Hepatocyte (in vitro differentiated cells): ENCODE measurements at regions not wholly inside any gene's neighbourhood (a gene's known extent, or its start where the extent isn't known, plus 50 kb on each side); places are given as distances from the start of the nearest gene placed in this dataset.

ENCODE experiments used
- EZH2 ChIP-seq: fragments of 200-600 bp; sonication (generic); IDR thresholded peaks from 2 replicates; pipeline ENCODE4 v1.6.1; 2016; ENCODE audit warnings: antibody characterized with exemption, mild to moderate bottlenecking, borderline replicate concordance
- TF ChIP-seq, protein P1 (sequence below): fragments of 200-600 bp; sonication (generic); IDR thresholded peaks from 2 replicates; pipeline ENCODE4 v1.5.1; 2016; ENCODE audit warnings: antibody characterized with exemption, mild to moderate bottlenecking; ENCODE audit not compliant: poor library complexity

DNA sequence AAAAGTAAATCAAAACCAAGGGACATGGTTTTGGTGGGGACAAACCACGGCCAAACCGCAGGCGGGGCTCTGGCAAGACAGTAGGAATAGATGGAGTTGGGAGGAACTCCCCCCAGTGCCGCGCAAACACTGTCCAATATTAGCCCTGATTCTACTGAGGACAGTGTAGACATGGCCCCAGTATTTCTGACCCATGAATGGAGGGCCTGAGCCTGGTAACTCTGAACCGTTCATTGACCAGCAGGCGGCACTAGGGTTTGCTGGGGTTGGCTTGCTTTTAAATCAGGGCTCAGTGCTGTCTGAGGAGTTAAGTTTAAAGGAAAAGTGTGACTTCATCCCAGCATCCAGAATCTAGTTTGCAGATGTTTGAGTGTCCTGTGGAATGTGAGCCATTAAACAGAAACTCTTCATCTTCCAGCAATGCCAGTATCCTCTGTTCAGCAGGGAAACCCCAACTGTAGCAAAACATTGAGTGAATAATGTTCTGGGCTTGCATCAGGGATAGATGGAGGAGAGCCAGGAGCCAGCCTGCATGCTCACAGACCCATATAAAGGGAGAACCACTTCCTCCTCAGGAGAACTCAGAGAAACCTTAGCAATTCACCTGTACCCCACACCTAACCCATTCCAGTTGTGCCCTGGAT is 147.4 kb upstream of the PRSS58 start:
- no peak for TF ChIP-seq EZH2
- TF ChIP-seq, protein P1, sequence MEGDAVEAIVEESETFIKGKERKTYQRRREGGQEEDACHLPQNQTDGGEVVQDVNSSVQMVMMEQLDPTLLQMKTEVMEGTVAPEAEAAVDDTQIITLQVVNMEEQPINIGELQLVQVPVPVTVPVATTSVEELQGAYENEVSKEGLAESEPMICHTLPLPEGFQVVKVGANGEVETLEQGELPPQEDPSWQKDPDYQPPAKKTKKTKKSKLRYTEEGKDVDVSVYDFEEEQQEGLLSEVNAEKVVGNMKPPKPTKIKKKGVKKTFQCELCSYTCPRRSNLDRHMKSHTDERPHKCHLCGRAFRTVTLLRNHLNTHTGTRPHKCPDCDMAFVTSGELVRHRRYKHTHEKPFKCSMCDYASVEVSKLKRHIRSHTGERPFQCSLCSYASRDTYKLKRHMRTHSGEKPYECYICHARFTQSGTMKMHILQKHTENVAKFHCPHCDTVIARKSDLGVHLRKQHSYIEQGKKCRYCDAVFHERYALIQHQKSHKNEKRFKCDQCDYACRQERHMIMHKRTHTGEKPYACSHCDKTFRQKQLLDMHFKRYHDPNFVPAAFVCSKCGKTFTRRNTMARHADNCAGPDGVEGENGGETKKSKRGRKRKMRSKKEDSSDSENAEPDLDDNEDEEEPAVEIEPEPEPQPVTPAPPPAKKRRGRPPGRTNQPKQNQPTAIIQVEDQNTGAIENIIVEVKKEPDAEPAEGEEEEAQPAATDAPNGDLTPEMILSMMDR: no peak
